PFSK-1 (cell line): ENCODE measurements at regions not wholly inside any gene's neighbourhood (a gene's known extent, or its start where the extent isn't known, plus 50 kb on each side); places are given as distances from the start of the nearest gene placed in this dataset.

Experiments
- FOXP2 ChIP-seq: optimal IDR thresholded peaks from 2 replicates; pipeline ENCODE3; 2011; ENCODE audit warnings: borderline replicate concordance, control low read depth, inconsistent platforms; ENCODE audit not compliant: insufficient read depth; ENCODE audit errors: extremely low read length, extremely low read depth
- POLR2AphosphoS5 ChIP-seq: IDR thresholded peaks from 2 replicates; pipeline ENCODE4 v1.6.1; 2012; ENCODE audit warnings: low read depth, mild to moderate bottlenecking, control low read depth, low read length, moderate library complexity
- REST ChIP-seq, 2 experiments: IDR thresholded peaks; 2 replicates each; pipeline versions ENCODE4 v1.6.1 to v1.8.0; 2011 to 2012; ENCODE audit warnings: low read depth in 2 of 2, low read length in 2 of 2, control low read depth in 1 of 2, inconsistent platforms in 1 of 2, mild to moderate bottlenecking in 1 of 2, moderate library complexity in 1 of 2; ENCODE audit not compliant: insufficient read depth in 1 of 2
- SIN3A ChIP-seq: IDR thresholded peaks from 2 replicates; pipeline ENCODE4 v1.6.1; 2012; ENCODE audit warnings: mild to moderate bottlenecking, low read length, moderate library complexity, borderline replicate concordance; ENCODE audit not compliant: insufficient read depth
- TAF1 ChIP-seq: IDR thresholded peaks from 2 replicates; pipeline ENCODE4 v1.6.1; 2012; ENCODE audit warnings: low read length, control low read depth, borderline replicate concordance; ENCODE audit not compliant: insufficient read depth

- no peak for TF ChIP-seq REST (IDR thresholded peaks at IDR 0.05; ENCODE audit: insufficient read depth in 1 of 2, low read depth in 2 of 2, low read length in 2 of 2)
- TF ChIP-seq POLR2AphosphoS5 = no peak
- TF ChIP-seq SIN3A = no peak
- TF ChIP-seq FOXP2 = no peak
- TF ChIP-seq TAF1 = no peak
Observed at GRCh38 chr7:156400046-156400445, 240.5 kb upstream of the RNF32 start.

- TF ChIP-seq REST (IDR thresholded peaks at IDR 0.05; ENCODE audit: insufficient read depth in 1 of 2, low read depth in 2 of 2, low read length in 2 of 2) = no peak
- TF ChIP-seq SIN3A = no peak
- no peak for TF ChIP-seq FOXP2
- TF ChIP-seq POLR2AphosphoS5 = no peak
- TF ChIP-seq TAF1 = no peak
Observed at GRCh38 chr7:156397249-156397648, 243.3 kb upstream of the RNF32 start.

- TF ChIP-seq POLR2AphosphoS5 = no peak
- no peak for TF ChIP-seq REST (IDR thresholded peaks at IDR 0.05; ENCODE audit: insufficient read depth in 1 of 2, low read depth in 2 of 2, low read length in 2 of 2)
- no peak for TF ChIP-seq SIN3A
- no peak for TF ChIP-seq TAF1
- TF ChIP-seq FOXP2 = no peak
Observed at GRCh38 chr7:156389116-156389692, 251.4 kb upstream of the RNF32 start.

- TF ChIP-seq FOXP2 = no peak
- TF ChIP-seq POLR2AphosphoS5 = no peak
- TF ChIP-seq REST (IDR thresholded peaks at IDR 0.05; ENCODE audit: insufficient read depth in 1 of 2, low read depth in 2 of 2, low read length in 2 of 2) = peak; percentile 75 to 92
- no peak for TF ChIP-seq TAF1
Observed at GRCh38 chr7:156386097-156386496, 254.5 kb upstream of the RNF32 start.

GRCh38 chr7:156384706-156385105 is 255.9 kb upstream of the RNF32 start:
- TF ChIP-seq SIN3A = no peak
- no peak for TF ChIP-seq TAF1
- TF ChIP-seq REST (IDR thresholded peaks at IDR 0.05; ENCODE audit: insufficient read depth in 1 of 2, low read depth in 2 of 2, low read length in 2 of 2) = no peak
- no peak for TF ChIP-seq FOXP2
- TF ChIP-seq POLR2AphosphoS5 = no peak
